Body of pancreas (tissue), 4 donors: ENCODE measurements at regions not wholly inside any gene's neighbourhood (a gene's known extent, or its start where the extent isn't known, plus 50 kb on each side); places are given as distances from the start of the nearest gene placed in this dataset.

ENCODE experiments used
- POLR2A ChIP-seq, 3 donors: fragments of 450-650 bp; IDR thresholded peaks; one replicate each; pipeline ENCODE4 v1.6.1; 2016; ENCODE audit warnings: antibody characterized with exemption in 3 of 3, mild to moderate bottlenecking in 2 of 3
- TF ChIP-seq, protein P1 (sequence below), 7 experiments: fragments of 450-650 bp in 4 of 7; fragments of 200-600 bp in 3 of 7; sonication (generic) in 3 of 7; IDR thresholded peaks; one replicate each; pipeline ENCODE4 v1.5.1; 2016 to 2019; ENCODE audit warnings: antibody characterized with exemption in 7 of 7

- TF ChIP-seq, protein P1, sequence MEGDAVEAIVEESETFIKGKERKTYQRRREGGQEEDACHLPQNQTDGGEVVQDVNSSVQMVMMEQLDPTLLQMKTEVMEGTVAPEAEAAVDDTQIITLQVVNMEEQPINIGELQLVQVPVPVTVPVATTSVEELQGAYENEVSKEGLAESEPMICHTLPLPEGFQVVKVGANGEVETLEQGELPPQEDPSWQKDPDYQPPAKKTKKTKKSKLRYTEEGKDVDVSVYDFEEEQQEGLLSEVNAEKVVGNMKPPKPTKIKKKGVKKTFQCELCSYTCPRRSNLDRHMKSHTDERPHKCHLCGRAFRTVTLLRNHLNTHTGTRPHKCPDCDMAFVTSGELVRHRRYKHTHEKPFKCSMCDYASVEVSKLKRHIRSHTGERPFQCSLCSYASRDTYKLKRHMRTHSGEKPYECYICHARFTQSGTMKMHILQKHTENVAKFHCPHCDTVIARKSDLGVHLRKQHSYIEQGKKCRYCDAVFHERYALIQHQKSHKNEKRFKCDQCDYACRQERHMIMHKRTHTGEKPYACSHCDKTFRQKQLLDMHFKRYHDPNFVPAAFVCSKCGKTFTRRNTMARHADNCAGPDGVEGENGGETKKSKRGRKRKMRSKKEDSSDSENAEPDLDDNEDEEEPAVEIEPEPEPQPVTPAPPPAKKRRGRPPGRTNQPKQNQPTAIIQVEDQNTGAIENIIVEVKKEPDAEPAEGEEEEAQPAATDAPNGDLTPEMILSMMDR (IDR thresholded peaks at IDR 0.05): no peak
- no peak for TF ChIP-seq POLR2A (IDR thresholded peaks at IDR 0.05)
Measured at GRCh38 chr3:81872566-81872965, 111.1 kb upstream of the GBE1 start.
